ENCODE measurements at regions not wholly inside any gene's neighbourhood (a gene's known extent, or its start where the extent isn't known, plus 50 kb on each side); places are given as distances from the start of the nearest gene placed in this dataset.

- H3K36me3 Mint-ChIP-seq (ENCODE audit: low read depth) = no peaks in the 10 kb centered on the region
- H3K27me3 Mint-ChIP-seq = peaks cover 22% of the 10 kb centered on the region
- no peak overlapping the region for H3K4me3 Mint-ChIP-seq
- peaks cover 2% of the 10 kb centered on the region for H3K4me1 Mint-ChIP-seq
- DNase-seq = no peak
- ATAC-seq = no peak
- H3K9me3 ChIP-seq (ENCODE audit: control insufficient read depth, low read length, poor library complexity, severe bottlenecking) = no peaks in the 10 kb centered on the region
- H3K27ac Mint-ChIP-seq = no peak overlapping the region
Measured at GRCh38 chr1:178572604-178573003, 59.7 kb downstream of the TEX35 start.

GRCh38 chr1:178573330-178573729 is 60.4 kb downstream of the TEX35 start:
- no peak for ATAC-seq
- Mint-ChIP-seq H3K4me1 (peaks cover 2% of the 10 kb centered on the region), H3K27ac (no peak overlapping the region), H3K4me3 (no peak overlapping the region), H3K27me3 (peaks cover 22% of the 10 kb centered on the region), H3K36me3 (ENCODE audit: low read depth) (no peaks in the 10 kb centered on the region)
- no peaks in the 10 kb centered on the region for H3K9me3 ChIP-seq (ENCODE audit: control insufficient read depth, low read length, poor library complexity, severe bottlenecking)
- DNase-seq = no peak

- Mint-ChIP-seq H3K4me1 (peaks cover 2% of the 10 kb centered on the region), H3K27me3 (peaks cover 22% of the 10 kb centered on the region), H3K36me3 (ENCODE audit: low read depth) (no peaks in the 10 kb centered on the region), H3K4me3 (no peak overlapping the region), H3K27ac (no peak overlapping the region)
- DNase-seq = no peak
- no peak for ATAC-seq
- no peaks in the 10 kb centered on the region for H3K9me3 ChIP-seq (ENCODE audit: control insufficient read depth, low read length, poor library complexity, severe bottlenecking)
Measured at GRCh38 chr1:178574345-178574744, 61.4 kb downstream of the TEX35 start.

GRCh38 chr1:178575611-178576361 is 62.9 kb downstream of the TEX35 start:
- no peaks in the 10 kb centered on the region for H3K9me3 ChIP-seq (ENCODE audit: control insufficient read depth, low read length, poor library complexity, severe bottlenecking)
- Mint-ChIP-seq H3K4me1 (peaks cover 3% of the 10 kb centered on the region), H3K27me3 (peaks cover 22% of the 10 kb centered on the region), H3K27ac (no peak overlapping the region), H3K36me3 (ENCODE audit: low read depth) (no peaks in the 10 kb centered on the region), H3K4me3 (no peak overlapping the region)
- ATAC-seq (peak; percentile 40), DNase-seq (no peak)

GRCh38 chr1:178576841-178577240 is 63.9 kb downstream of the TEX35 start:
- H3K4me3 Mint-ChIP-seq = no peak overlapping the region
- DNase-seq = no peak
- peaks cover 25% of the 10 kb centered on the region for H3K27me3 Mint-ChIP-seq
- H3K9me3 ChIP-seq (ENCODE audit: control insufficient read depth, low read length, poor library complexity, severe bottlenecking) = no peaks in the 10 kb centered on the region
- peaks cover 5% of the 10 kb centered on the region for H3K4me1 Mint-ChIP-seq
- H3K36me3 Mint-ChIP-seq (ENCODE audit: low read depth) = no peaks in the 10 kb centered on the region
- no peak for ATAC-seq
- H3K27ac Mint-ChIP-seq = no peak overlapping the region

GRCh38 chr1:178577882-178578281 is 65.0 kb downstream of the TEX35 start:
- peaks cover 5% of the 10 kb centered on the region for H3K4me1 Mint-ChIP-seq
- H3K4me3 Mint-ChIP-seq = no peak overlapping the region
- no peaks in the 10 kb centered on the region for H3K9me3 ChIP-seq (ENCODE audit: control insufficient read depth, low read length, poor library complexity, severe bottlenecking)
- DNase-seq = no peak
- ATAC-seq = no peak
- no peak overlapping the region for H3K27ac Mint-ChIP-seq
- no peaks in the 10 kb centered on the region for H3K36me3 Mint-ChIP-seq (ENCODE audit: low read depth)
- H3K27me3 Mint-ChIP-seq = peaks cover 30% of the 10 kb centered on the region

- no peaks in the 10 kb centered on the region for H3K9me3 ChIP-seq (ENCODE audit: control insufficient read depth, low read length, poor library complexity, severe bottlenecking)
- Mint-ChIP-seq H3K36me3 (ENCODE audit: low read depth) (no peaks in the 10 kb centered on the region), H3K4me1 (peaks cover 5% of the 10 kb centered on the region), H3K4me3 (no peak overlapping the region), H3K27me3 (peaks cover 25% of the 10 kb centered on the region), H3K27ac (no peak overlapping the region)
- ATAC-seq (no peak), DNase-seq (no peak)
Measured at GRCh38 chr1:178578541-178578940, 65.6 kb downstream of the TEX35 start.

- no peak for ATAC-seq
- H3K27ac Mint-ChIP-seq = no peak overlapping the region
- H3K4me1 Mint-ChIP-seq = peaks cover 5% of the 10 kb centered on the region
Measured at GRCh38 chr1:178579095-178579494, 66.2 kb downstream of the TEX35 start.

GRCh38 chr1:178579562-178579961 is 66.7 kb downstream of the TEX35 start:
- Mint-ChIP-seq H3K36me3 (ENCODE audit: low read depth) (no peaks in the 10 kb centered on the region), H3K4me3 (no peak overlapping the region), H3K27ac (no peak overlapping the region), H3K27me3 (peaks cover 30% of the 10 kb centered on the region), H3K4me1 (peaks cover 5% of the 10 kb centered on the region)
- DNase-seq = no peak
- peak; percentile 43 for ATAC-seq
- H3K9me3 ChIP-seq (ENCODE audit: control insufficient read depth, low read length, poor library complexity, severe bottlenecking) = no peaks in the 10 kb centered on the region

More at GRCh38 chr1:178579095-178579494, 66.2 kb downstream of the TEX35 start:
- Mint-ChIP-seq H3K27me3 (peaks cover 30% of the 10 kb centered on the region), H3K4me3 (no peak overlapping the region), H3K36me3 (ENCODE audit: low read depth) (no peaks in the 10 kb centered on the region)
- no peak for DNase-seq
- H3K9me3 ChIP-seq (ENCODE audit: control insufficient read depth, low read length, poor library complexity, severe bottlenecking) = no peaks in the 10 kb centered on the region

- no peak for ATAC-seq
- peaks cover 30% of the 10 kb centered on the region for H3K27me3 Mint-ChIP-seq
- peaks cover 5% of the 10 kb centered on the region for H3K4me1 Mint-ChIP-seq
- no peak for DNase-seq
- H3K9me3 ChIP-seq (ENCODE audit: control insufficient read depth, low read length, poor library complexity, severe bottlenecking) = no peaks in the 10 kb centered on the region
- H3K4me3 Mint-ChIP-seq = no peak overlapping the region
- no peak overlapping the region for H3K27ac Mint-ChIP-seq
- H3K36me3 Mint-ChIP-seq (ENCODE audit: low read depth) = no peaks in the 10 kb centered on the region
Measured at GRCh38 chr1:178580096-178580495, 67.2 kb downstream of the TEX35 start.

GRCh38 chr1:178580876-178581275 is 68.0 kb downstream of the TEX35 start:
- H3K36me3 Mint-ChIP-seq (ENCODE audit: low read depth) = no peaks in the 10 kb centered on the region
- H3K27me3 Mint-ChIP-seq = peaks cover 24% of the 10 kb centered on the region
- H3K4me3 Mint-ChIP-seq = peak overlapping the region; percentile 56
- DNase-seq = no peak
- H3K4me1 Mint-ChIP-seq = peaks cover 3% of the 10 kb centered on the region
- no peaks in the 10 kb centered on the region for H3K9me3 ChIP-seq (ENCODE audit: control insufficient read depth, low read length, poor library complexity, severe bottlenecking)
- no peak for ATAC-seq
- H3K27ac Mint-ChIP-seq = no peak overlapping the region

- H3K27me3 Mint-ChIP-seq = peaks cover 21% of the 10 kb centered on the region
- no peak overlapping the region for H3K4me3 Mint-ChIP-seq
- H3K27ac Mint-ChIP-seq = no peak overlapping the region
- H3K4me1 Mint-ChIP-seq = peaks cover 3% of the 10 kb centered on the region
- no peak for DNase-seq
- no peaks in the 10 kb centered on the region for H3K9me3 ChIP-seq (ENCODE audit: control insufficient read depth, low read length, poor library complexity, severe bottlenecking)
- ATAC-seq = peak; percentile 48
- H3K36me3 Mint-ChIP-seq (ENCODE audit: low read depth) = no peaks in the 10 kb centered on the region
Measured at GRCh38 chr1:178581351-178582303, 68.7 kb downstream of the TEX35 start.

GRCh38 chr1:178587096-178587495 is 74.2 kb downstream of the TEX35 start:
- Mint-ChIP-seq H3K27me3 (peaks cover 37% of the 10 kb centered on the region), H3K4me3 (no peak overlapping the region), H3K27ac (no peak overlapping the region), H3K4me1 (no peaks in the 10 kb centered on the region), H3K36me3 (ENCODE audit: low read depth) (peaks cover 2% of the 10 kb centered on the region)
- ATAC-seq = no peak
- no peak for DNase-seq
- H3K9me3 ChIP-seq (ENCODE audit: control insufficient read depth, low read length, poor library complexity, severe bottlenecking) = no peaks in the 10 kb centered on the region

Measured in T-helper 17 cell (primary cell).